Peyer's patch (tissue), 4 donors: ENCODE measurements at regions not wholly inside any gene's neighbourhood (a gene's known extent, or its start where the extent isn't known, plus 50 kb on each side); places are given as distances from the start of the nearest gene placed in this dataset.

ENCODE experiments used
- POLR2A ChIP-seq, 2 donors: fragments of 450-650 bp; IDR thresholded peaks; one replicate each; pipeline ENCODE4 v1.5.1; 2017; ENCODE audit warnings: antibody characterized with exemption in 2 of 2, mild to moderate bottlenecking in 2 of 2, moderate library complexity in 2 of 2
- TF ChIP-seq, protein P1 (sequence below), 6 experiments: fragments of 450-650 bp in 4 of 6; fragments of 200-600 bp in 2 of 6; sonication (generic) in 1 of 6; IDR thresholded peaks; one replicate each; pipeline ENCODE4 v1.5.1; 2017 to 2019; ENCODE audit warnings: antibody characterized with exemption in 6 of 6, mild to moderate bottlenecking in 3 of 6, moderate library complexity in 1 of 6

DNA sequence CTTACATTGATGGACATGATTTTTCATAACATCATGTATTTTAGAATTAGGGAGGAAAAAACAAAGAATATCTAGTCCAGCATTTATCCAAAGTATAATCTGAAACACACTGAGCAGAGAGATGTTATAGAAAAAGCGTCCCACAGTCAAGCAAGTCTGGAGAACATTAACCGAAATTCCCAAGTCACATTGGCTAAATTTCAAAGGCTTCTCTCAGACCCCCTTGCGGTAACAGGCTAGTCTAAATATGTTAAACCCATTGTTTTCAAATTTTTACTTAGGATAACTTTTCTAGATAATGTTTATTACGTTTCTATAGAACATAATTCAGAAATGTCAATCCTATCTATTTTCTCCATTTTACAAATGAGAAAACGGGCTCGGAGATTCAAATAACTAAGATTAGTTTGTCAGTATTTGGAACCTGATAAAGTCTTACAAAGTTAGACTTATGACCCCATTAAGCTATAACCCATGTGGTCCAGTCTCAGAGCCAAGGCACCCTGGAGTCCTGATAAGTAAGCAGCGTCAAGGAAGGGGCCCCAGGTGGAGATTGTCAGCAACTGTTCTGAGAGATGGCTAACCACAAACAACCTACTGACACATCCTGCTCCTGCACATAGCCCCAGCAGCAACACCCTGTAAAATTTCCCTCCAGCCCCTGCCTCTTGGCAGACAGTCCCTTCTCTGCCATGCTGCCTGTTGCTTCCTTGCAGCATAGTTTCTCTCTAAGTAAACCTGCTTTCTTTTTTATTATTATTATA is 220.6 kb upstream of the TMEM260 start:
- TF ChIP-seq, protein P1, sequence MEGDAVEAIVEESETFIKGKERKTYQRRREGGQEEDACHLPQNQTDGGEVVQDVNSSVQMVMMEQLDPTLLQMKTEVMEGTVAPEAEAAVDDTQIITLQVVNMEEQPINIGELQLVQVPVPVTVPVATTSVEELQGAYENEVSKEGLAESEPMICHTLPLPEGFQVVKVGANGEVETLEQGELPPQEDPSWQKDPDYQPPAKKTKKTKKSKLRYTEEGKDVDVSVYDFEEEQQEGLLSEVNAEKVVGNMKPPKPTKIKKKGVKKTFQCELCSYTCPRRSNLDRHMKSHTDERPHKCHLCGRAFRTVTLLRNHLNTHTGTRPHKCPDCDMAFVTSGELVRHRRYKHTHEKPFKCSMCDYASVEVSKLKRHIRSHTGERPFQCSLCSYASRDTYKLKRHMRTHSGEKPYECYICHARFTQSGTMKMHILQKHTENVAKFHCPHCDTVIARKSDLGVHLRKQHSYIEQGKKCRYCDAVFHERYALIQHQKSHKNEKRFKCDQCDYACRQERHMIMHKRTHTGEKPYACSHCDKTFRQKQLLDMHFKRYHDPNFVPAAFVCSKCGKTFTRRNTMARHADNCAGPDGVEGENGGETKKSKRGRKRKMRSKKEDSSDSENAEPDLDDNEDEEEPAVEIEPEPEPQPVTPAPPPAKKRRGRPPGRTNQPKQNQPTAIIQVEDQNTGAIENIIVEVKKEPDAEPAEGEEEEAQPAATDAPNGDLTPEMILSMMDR (IDR thresholded peaks at IDR 0.05) = no peak
- TF ChIP-seq POLR2A (IDR thresholded peaks at IDR 0.05) = no peak
